VCaP (cell line): ENCODE measurements at regions not wholly inside any gene's neighbourhood (a gene's known extent, or its start where the extent isn't known, plus 50 kb on each side); places are given as distances from the start of the nearest gene placed in this dataset.
"Not testable (repeated sequence)": the region's sequence is repeated elsewhere in the genome, so short reads cannot be mapped to it uniquely, and the experiment has no call there.

ENCODE experiments used
- H3K27ac ChIP-seq: fragments of 450-650 bp; 2 replicates; pipeline ENCODE4 v1.5.1; 2017
- TF ChIP-seq, protein P1 (sequence below): fragments of 450-650 bp; conservative IDR thresholded peaks from 2 replicates; pipeline ENCODE4 v1.5.1; 2017; ENCODE audit warnings: mild to moderate bottlenecking, moderate library complexity

DNA sequence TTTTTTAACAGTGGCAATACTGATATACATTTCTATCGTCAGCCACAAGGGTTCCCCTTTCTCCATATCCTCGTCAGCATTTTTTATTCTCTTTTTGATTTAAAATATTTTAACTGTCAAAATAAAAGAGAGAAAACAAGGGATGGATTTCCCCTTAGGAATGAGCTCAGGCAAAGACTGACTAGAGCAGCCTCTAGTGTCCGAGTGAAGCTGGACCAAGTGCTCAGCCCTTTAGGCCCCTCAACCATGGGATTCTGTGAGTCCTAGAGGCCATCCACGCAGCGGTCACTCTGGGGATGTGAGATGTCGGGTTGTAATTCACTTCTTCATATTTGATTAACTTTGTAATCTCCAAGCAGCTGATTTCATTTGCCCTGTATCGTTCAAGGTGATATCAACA lies 137.4 kb upstream of the RNF32 start:
- TF ChIP-seq, protein P1, sequence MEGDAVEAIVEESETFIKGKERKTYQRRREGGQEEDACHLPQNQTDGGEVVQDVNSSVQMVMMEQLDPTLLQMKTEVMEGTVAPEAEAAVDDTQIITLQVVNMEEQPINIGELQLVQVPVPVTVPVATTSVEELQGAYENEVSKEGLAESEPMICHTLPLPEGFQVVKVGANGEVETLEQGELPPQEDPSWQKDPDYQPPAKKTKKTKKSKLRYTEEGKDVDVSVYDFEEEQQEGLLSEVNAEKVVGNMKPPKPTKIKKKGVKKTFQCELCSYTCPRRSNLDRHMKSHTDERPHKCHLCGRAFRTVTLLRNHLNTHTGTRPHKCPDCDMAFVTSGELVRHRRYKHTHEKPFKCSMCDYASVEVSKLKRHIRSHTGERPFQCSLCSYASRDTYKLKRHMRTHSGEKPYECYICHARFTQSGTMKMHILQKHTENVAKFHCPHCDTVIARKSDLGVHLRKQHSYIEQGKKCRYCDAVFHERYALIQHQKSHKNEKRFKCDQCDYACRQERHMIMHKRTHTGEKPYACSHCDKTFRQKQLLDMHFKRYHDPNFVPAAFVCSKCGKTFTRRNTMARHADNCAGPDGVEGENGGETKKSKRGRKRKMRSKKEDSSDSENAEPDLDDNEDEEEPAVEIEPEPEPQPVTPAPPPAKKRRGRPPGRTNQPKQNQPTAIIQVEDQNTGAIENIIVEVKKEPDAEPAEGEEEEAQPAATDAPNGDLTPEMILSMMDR: peak; percentile 29; the same call in 1 of the 2 replicates
- H3K27ac ChIP-seq: no peak overlapping the region

DNA sequence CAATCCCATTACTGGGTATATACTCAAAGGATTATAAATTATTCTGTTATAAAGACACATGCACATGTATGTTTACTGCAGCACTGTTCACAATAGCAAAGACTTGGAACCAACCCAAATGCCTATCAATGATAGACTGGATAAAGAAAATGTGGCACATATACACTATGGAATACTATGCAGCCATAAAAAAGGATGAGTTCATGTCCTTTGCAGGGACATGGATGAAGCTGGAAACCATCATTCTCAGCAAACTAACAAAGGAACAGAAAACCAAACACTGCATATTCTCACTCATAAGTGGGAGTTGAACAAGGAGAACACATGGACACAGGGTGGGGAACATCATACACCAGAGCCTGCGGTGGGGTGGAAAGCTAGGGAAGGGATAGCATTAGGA lies 138.8 kb upstream of the RNF32 start:
- not testable (repeated sequence) for H3K27ac ChIP-seq

DNA sequence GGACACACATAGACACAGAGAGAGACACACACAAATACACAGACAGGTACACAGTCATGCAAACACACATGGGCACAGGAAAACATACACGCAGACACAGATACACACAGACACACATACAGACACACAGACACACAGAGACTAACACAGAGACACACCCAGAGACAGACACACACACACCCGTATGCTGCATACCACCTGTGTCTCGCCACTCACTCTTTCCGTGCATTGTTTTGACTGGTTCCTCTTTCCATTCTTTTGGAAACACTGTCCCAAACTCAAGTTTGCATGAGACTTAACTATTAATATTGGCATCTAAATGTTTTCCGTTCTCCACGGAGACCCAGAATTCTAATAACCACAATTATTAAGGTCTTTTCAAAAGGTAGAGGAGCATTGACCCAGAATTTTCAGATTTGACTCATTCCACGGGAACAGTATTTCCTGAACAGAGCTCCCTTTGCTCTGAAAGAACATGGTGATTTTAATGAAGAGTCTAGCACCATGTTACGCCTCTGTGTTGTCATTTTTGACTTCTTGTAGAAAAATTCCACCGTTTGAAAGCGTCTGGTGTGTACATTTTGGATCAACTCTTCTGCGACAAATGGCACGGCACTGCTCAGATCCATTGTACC lies 141.2 kb upstream of the RNF32 start:
- TF ChIP-seq, protein P1: no peak
- H3K27ac ChIP-seq: no peak overlapping the region

DNA sequence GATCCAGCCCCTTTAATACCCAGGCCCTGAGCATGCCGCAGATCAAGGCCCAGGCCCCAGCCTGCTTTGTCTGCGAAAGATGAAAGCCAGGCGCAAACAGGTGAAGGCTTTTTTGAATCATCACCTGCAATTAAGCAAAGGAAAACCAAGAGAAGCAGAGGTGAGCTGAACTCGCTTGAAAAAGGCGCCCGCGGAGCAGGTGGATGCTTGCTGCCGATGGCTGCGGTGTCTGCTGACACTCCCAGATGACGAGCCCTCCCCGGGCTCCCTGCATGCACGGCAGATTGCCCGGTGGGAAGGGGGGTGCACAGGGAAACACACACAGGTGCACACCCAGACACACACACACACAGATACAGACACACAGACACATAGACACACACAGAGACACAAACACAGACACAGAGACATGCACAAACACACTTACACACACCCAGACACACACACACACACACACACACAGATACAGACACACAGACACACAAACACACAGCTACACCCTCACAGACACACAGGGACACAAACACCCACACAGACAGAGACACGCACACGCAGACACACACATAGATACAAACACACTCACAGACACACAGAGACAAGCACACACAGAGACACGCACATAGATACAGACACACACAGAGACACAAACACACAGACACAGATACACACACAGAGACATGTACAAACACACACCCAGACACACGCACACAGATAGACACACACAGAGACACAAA lies 142.6 kb upstream of the RNF32 start:
- H3K27ac ChIP-seq: no peak overlapping the region
- TF ChIP-seq, protein P1: no peak

DNA sequence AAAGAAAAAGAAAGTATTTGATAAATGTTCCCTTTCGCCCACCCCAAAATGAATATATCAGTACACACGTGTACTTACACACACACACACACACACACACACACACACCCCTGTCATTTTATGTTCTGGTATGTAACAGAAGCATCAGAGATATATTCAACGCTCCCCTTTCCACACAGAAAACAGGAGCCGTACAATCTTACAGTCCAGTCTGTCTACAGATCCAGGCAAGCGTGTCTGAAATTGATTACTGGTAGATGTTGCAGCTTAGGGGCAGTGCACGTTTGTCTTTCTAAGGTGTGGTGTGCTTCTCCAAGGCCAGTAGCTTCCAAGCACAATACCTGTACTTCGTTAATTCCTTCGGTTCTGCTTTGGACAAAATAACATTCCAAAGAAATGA lies 143.7 kb upstream of the RNF32 start:
- TF ChIP-seq, protein P1: no peak
- no peak overlapping the region for H3K27ac ChIP-seq

DNA sequence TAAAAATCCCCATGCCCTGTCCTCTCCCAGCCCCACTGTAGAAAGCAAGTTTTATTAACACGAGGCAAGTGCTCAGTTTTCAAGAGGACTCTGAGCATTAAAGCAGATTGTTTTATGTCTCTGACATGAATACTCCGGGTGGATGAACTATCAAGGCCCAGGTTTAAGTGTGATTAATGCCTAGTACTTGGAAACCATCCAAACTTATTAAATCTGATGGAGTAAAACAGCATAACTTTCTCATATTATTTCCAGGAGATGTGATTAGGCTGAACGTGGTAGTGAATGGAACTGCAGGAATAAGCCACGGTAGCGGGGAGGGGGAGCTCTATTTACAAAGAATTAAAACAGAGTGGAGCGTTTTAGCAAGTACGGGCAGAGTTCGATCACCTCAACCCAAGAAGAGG lies 144.2 kb upstream of the RNF32 start:
- H3K27ac ChIP-seq: peak overlapping the region; percentile 16; the same call in 1 of the 2 replicates
- TF ChIP-seq, protein P1: peak; percentile 26

DNA sequence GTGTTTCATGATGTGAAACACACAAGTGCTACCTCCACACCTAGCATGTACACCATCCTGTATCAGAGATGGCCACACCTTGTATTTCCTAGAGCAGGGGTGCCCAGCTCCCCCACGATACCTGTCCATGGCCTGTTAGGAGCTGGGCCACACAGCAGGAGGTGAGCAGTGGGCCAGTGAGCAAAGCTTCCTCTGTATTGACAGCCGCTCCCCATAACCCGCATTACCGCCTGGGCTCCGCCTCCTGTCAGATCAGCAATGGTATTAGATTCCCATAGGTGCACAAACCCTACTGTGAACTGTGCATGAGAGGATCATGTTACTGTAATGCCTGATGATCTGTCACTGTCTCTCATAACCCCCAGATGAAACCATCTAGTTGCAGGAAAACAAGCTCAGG lies 145.6 kb upstream of the RNF32 start:
- H3K27ac ChIP-seq: no peak overlapping the region
- TF ChIP-seq, protein P1: no peak

DNA sequence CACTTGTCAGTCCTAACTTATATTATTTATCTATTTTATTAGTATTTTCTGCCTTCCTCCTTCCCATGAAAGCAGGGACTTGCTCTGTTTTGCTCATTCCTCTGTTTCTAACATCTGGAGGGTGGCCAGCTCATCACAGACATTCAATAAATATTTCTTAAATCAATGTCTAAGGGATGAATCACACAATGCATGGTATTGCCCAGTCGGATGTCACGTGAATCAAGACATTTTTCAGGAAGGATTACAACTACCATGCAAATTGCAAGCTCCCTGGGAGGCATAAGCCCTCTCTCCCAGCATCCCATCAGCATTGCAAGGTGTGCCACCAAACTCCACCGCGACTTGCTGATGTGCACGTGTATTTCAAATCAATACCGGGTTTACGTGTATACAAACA lies 146.6 kb upstream of the RNF32 start:
- TF ChIP-seq, protein P1: no peak

More for the DNA sequence above, 146.6 kb upstream of the RNF32 start:
- no peak overlapping the region for H3K27ac ChIP-seq
